Esophagus muscularis mucosa (tissue), 3 donors: ENCODE measurements at regions not wholly inside any gene's neighbourhood (a gene's known extent, or its start where the extent isn't known, plus 50 kb on each side); places are given as distances from the start of the nearest gene placed in this dataset.

Experiments used
- POLR2A ChIP-seq: fragments of 450-650 bp; IDR thresholded peaks from one replicate; pipeline ENCODE4 v1.6.1; 2017; ENCODE audit warnings: antibody characterized with exemption, moderate library complexity, mild to moderate bottlenecking, low read depth
- TF ChIP-seq, protein P1 (sequence below), 3 experiments: fragments of 200-600 bp in 2 of 3; fragments of 450-650 bp in 1 of 3; sonication (generic) in 2 of 3; IDR thresholded peaks; one replicate each; pipeline ENCODE4 v1.5.1; 2017 to 2019; ENCODE audit warnings: antibody characterized with exemption in 3 of 3, mild to moderate bottlenecking in 2 of 3, moderate library complexity in 1 of 3

DNA sequence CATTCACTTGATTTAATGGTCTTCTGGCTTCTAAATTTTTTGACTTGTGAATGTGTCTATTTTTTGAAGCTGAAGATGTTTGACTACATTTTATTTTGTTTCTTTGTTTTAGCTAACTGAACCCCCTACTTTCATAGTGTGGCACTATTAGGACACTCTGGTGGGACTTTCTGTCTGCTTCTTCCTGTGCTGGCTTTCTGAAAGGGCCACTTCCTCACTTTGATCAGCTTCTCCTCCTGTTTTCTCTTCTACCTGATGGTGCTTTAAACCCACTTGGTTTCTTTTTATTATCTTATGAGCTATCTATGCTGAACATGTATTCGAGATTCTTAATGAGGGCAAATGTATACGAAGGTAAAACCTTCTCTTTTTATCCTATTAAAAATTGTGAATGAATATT lies 186.1 kb upstream of the CASK start:
- TF ChIP-seq, protein P1, sequence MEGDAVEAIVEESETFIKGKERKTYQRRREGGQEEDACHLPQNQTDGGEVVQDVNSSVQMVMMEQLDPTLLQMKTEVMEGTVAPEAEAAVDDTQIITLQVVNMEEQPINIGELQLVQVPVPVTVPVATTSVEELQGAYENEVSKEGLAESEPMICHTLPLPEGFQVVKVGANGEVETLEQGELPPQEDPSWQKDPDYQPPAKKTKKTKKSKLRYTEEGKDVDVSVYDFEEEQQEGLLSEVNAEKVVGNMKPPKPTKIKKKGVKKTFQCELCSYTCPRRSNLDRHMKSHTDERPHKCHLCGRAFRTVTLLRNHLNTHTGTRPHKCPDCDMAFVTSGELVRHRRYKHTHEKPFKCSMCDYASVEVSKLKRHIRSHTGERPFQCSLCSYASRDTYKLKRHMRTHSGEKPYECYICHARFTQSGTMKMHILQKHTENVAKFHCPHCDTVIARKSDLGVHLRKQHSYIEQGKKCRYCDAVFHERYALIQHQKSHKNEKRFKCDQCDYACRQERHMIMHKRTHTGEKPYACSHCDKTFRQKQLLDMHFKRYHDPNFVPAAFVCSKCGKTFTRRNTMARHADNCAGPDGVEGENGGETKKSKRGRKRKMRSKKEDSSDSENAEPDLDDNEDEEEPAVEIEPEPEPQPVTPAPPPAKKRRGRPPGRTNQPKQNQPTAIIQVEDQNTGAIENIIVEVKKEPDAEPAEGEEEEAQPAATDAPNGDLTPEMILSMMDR (IDR thresholded peaks at IDR 0.05), result no peak
- TF ChIP-seq POLR2A, result no peak
